ENCODE measurements at regions not wholly inside any gene's neighbourhood (a gene's known extent, or its start where the extent isn't known, plus 50 kb on each side); places are given as distances from the start of the nearest gene placed in this dataset.

DNA sequence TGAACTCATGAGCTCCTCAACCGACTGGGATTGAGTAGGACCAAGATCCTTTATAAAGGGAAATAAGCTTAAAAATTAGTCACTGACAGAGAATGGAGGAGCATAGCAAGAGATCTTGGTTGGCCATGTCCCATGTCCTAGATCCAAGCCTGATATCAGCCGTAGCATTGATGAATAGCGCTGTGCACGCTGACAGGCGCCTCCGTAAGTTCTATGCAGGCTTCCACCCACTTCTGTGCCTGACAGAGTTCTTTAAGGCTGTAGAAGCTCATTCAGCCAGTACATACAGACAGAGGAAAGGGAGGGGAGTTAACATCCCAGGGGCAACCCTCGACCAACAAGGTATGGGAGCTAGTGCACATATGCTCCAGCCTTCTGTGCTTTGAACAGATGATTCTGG lies 251.7 kb upstream of the TBC1D5 start:
- Histone ChIP-seq H3K79me2 (ENCODE audit: insufficient read depth, low read depth, low read length) (no peaks in the 10 kb centered on the region), H3K27ac (ENCODE audit: low read depth, low read length, poor library complexity, severe bottlenecking) (no peak overlapping the region), H3K4me3 (ENCODE audit: low read depth, low read length, poor library complexity, severe bottlenecking) (no peak overlapping the region), H3K36me3 (ENCODE audit: insufficient read depth, low read length) (no peaks in the 10 kb centered on the region), H2AFZ (ENCODE audit: low read length) (no peak overlapping the region), H3K4me1 (ENCODE audit: insufficient read depth, low read length, poor library complexity, severe bottlenecking) (no peaks in the 10 kb centered on the region), H3K9me3 (ENCODE audit: low read length) (no peaks in the 10 kb centered on the region), H3K9me2 (ENCODE audit: insufficient read depth, low read length) (no peaks in the 10 kb centered on the region), H4K20me1 (ENCODE audit: insufficient read depth, low read length) (no peaks in the 10 kb centered on the region), H3K4me2 (ENCODE audit: low read length) (no peak overlapping the region)
- DNase-seq (ENCODE audit: low spot score): no peak
- POLR2A ChIA-PET: interaction anchor here (0.6 to 2.0 kb wide), 3 partner anchors 14 to 148 kb away, joined by 3 to 6 read pairs (median 4); no protein-coding TSS in a partner anchor
- CTCF ChIA-PET (ENCODE audit: unreplicated experiment): no interaction called here
- TF ChIP-seq, protein P1, sequence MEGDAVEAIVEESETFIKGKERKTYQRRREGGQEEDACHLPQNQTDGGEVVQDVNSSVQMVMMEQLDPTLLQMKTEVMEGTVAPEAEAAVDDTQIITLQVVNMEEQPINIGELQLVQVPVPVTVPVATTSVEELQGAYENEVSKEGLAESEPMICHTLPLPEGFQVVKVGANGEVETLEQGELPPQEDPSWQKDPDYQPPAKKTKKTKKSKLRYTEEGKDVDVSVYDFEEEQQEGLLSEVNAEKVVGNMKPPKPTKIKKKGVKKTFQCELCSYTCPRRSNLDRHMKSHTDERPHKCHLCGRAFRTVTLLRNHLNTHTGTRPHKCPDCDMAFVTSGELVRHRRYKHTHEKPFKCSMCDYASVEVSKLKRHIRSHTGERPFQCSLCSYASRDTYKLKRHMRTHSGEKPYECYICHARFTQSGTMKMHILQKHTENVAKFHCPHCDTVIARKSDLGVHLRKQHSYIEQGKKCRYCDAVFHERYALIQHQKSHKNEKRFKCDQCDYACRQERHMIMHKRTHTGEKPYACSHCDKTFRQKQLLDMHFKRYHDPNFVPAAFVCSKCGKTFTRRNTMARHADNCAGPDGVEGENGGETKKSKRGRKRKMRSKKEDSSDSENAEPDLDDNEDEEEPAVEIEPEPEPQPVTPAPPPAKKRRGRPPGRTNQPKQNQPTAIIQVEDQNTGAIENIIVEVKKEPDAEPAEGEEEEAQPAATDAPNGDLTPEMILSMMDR (conservative IDR thresholded peaks at IDR 0.05; ENCODE audit: low read length): no peak
- no peak for TF ChIP-seq EZH2phosphoT487 (IDR thresholded peaks at IDR 0.05; ENCODE audit: borderline replicate concordance, low read depth, low read length)
- intact Hi-C loops (cut with micrococcal nuclease; ENCODE audit: unreplicated experiment): no loop called here
- no TSS peak for BruUV-seq (replicated peaks)

DNA sequence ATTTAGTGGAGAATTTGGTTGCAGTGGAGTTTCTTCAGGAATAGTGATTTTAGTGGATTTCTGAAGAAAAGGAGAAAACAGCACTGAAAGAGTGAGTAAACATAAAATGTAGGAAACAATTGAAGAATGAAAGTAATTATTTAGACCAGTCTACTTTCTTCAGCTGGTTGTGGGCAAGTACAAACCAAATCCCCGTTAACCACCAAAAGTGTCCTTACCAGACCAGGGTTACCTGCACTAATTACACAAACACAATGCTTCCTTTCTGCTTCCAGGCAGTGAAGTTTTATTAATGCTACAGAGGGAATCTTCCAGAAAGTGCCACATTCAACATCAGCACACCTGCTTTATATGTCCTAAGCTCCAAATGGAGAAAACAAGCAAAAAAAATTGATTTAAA lies 248.0 kb upstream of the TBC1D5 start:
- no peak for TF ChIP-seq EZH2phosphoT487 (IDR thresholded peaks at IDR 0.05; ENCODE audit: borderline replicate concordance, low read depth, low read length)
- TF ChIP-seq, protein P1 (conservative IDR thresholded peaks at IDR 0.05; ENCODE audit: low read length): no peak
- H3K4me3 ChIP-seq (ENCODE audit: low read depth, low read length, poor library complexity, severe bottlenecking): no peak overlapping the region
- no peaks in the 10 kb centered on the region for H3K9me2 ChIP-seq (ENCODE audit: insufficient read depth, low read length)
- intact Hi-C loops (cut with micrococcal nuclease; ENCODE audit: unreplicated experiment): no loop called here
- ChIA-PET CTCF (ENCODE audit: unreplicated experiment) (no interaction called here), POLR2A (no interaction called here)
- no peak overlapping the region for H3K27ac ChIP-seq (ENCODE audit: low read depth, low read length, poor library complexity, severe bottlenecking)
- H2AFZ ChIP-seq (ENCODE audit: low read length): no peak overlapping the region
- no peak for DNase-seq (ENCODE audit: low spot score)
- peaks cover 7% of the 10 kb centered on the region for H3K4me1 ChIP-seq (ENCODE audit: insufficient read depth, low read length, poor library complexity, severe bottlenecking)
- H3K9me3 ChIP-seq (ENCODE audit: low read length): no peaks in the 10 kb centered on the region
- H4K20me1 ChIP-seq (ENCODE audit: insufficient read depth, low read length): no peaks in the 10 kb centered on the region
- no peak overlapping the region for H3K4me2 ChIP-seq (ENCODE audit: low read length)
- H3K79me2 ChIP-seq (ENCODE audit: insufficient read depth, low read depth, low read length): no peaks in the 10 kb centered on the region
- BruUV-seq (replicated peaks): no TSS peak
- no peaks in the 10 kb centered on the region for H3K36me3 ChIP-seq (ENCODE audit: insufficient read depth, low read length)

DNA sequence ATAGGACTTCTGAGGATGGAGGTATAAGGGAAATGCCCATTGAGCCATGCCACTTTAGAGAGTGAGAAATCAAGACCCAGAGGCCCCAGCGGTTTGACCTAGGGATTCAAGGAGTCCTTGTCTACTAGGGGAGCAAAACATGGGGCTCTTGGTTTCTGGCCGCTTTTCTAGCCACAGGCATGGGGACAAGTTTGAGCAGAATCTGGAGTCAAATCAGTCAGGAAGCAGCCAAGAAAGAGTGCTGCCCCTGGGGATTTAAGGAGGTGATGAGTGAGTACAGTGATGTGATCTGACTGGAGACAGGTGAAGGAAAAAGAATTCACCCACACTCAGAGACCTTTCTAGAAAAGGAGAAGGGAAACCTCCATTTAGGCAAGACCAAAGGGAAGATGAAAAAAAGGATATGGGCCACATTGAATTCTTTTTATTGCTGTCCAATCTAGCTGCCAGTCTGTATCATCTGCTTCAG lies 244.0 kb upstream of the TBC1D5 start:
- Histone ChIP-seq H3K27ac (ENCODE audit: low read depth, low read length, poor library complexity, severe bottlenecking) (no peak overlapping the region), H3K79me2 (ENCODE audit: insufficient read depth, low read depth, low read length) (no peaks in the 10 kb centered on the region), H3K9me2 (ENCODE audit: insufficient read depth, low read length) (no peaks in the 10 kb centered on the region), H3K4me1 (ENCODE audit: insufficient read depth, low read length, poor library complexity, severe bottlenecking) (peaks cover 7% of the 10 kb centered on the region), H2AFZ (ENCODE audit: low read length) (no peak overlapping the region), H3K4me2 (ENCODE audit: low read length) (no peak overlapping the region), H3K36me3 (ENCODE audit: insufficient read depth, low read length) (no peaks in the 10 kb centered on the region), H4K20me1 (ENCODE audit: insufficient read depth, low read length) (no peaks in the 10 kb centered on the region), H3K9me3 (ENCODE audit: low read length) (no peaks in the 10 kb centered on the region), H3K4me3 (ENCODE audit: low read depth, low read length, poor library complexity, severe bottlenecking) (no peak overlapping the region)
- intact Hi-C loops (cut with micrococcal nuclease; ENCODE audit: unreplicated experiment): no loop called here
- POLR2A ChIA-PET: no interaction called here
- BruUV-seq (replicated peaks): no TSS peak
- TF ChIP-seq, protein P1 (conservative IDR thresholded peaks at IDR 0.05; ENCODE audit: low read length): no peak
- no peak for TF ChIP-seq EZH2phosphoT487 (IDR thresholded peaks at IDR 0.05; ENCODE audit: borderline replicate concordance, low read depth, low read length)
- CTCF ChIA-PET (ENCODE audit: unreplicated experiment): no interaction called here
- peak; percentile 16 for DNase-seq (ENCODE audit: low spot score)
